Osteoblast (primary cell): ENCODE measurements at regions not wholly inside any gene's neighbourhood (a gene's known extent, or its start where the extent isn't known, plus 50 kb on each side); places are given as distances from the start of the nearest gene placed in this dataset.

Experiments
- DNase-seq: peaks from one replicate; pipeline ENCODE4 v3.0.0; 2011; ENCODE audit warnings: low spot score, mixed read lengths; ENCODE audit not compliant: insufficient read length; ENCODE audit errors: missing footprints
- H2AFZ ChIP-seq: 2 replicates; pipeline ENCODE4 v1.6.0; 2011; ENCODE audit warnings: mild to moderate bottlenecking, low read length
- H3K27ac ChIP-seq: 2 replicates; pipeline ENCODE4 v1.5.1; 2011; ENCODE audit warnings: mild to moderate bottlenecking, low read depth, low read length, moderate library complexity
- H3K27me3 ChIP-seq: 2 replicates; pipeline ENCODE4 v1.6.0; 2012; ENCODE audit warnings: mild to moderate bottlenecking, control low read depth, inconsistent platforms, low read length, moderate library complexity; ENCODE audit not compliant: insufficient read depth
- H3K36me3 ChIP-seq: 2 replicates; pipeline ENCODE4 v1.5.1; 2011; ENCODE audit warnings: mild to moderate bottlenecking, low read length, control low read depth, moderate library complexity; ENCODE audit not compliant: insufficient read depth
- H3K4me1 ChIP-seq: 2 replicates; pipeline ENCODE4 v1.5.1; 2011; ENCODE audit warnings: mild to moderate bottlenecking, low read length, control low read depth, moderate library complexity; ENCODE audit not compliant: insufficient read depth
- H3K4me2 ChIP-seq: 2 replicates; pipeline ENCODE4 v1.6.0; 2011; ENCODE audit warnings: mild to moderate bottlenecking, low read length; ENCODE audit not compliant: insufficient read depth
- H3K4me3 ChIP-seq: fragments of 200-600 bp; sonication (generic); 3 replicates; pipeline ENCODE4 v1.5.1; 2012; ENCODE audit warnings: mild to moderate bottlenecking, low read length, inconsistent platforms; ENCODE audit not compliant: insufficient read depth
- H3K79me2 ChIP-seq: 2 replicates; pipeline ENCODE4 v1.6.0; 2012; ENCODE audit warnings: mild to moderate bottlenecking, low read length, control low read depth, inconsistent platforms; ENCODE audit not compliant: insufficient read depth
- H3K9me3 ChIP-seq: 2 replicates; pipeline ENCODE4 v1.5.1; 2011; ENCODE audit warnings: low read depth, low read length, control low read depth
- H4K20me1 ChIP-seq: 2 replicates; pipeline ENCODE4 v1.6.0; 2012; ENCODE audit warnings: mild to moderate bottlenecking, low read length, control low read depth; ENCODE audit not compliant: insufficient read depth
- CTCF ChIP-seq: IDR thresholded peaks from 2 replicates; pipeline ENCODE4 v1.5.1; 2011; ENCODE audit warnings: mild to moderate bottlenecking, low read depth, low read length, moderate library complexity; ENCODE audit errors: extremely low read depth

GRCh38 chr15:81852411-81853149 is 193.2 kb downstream of the MEX3B start:
- Histone ChIP-seq H2AFZ (no peak overlapping the region), H3K36me3 (no peaks in the 10 kb centered on the region), H3K4me1 (no peaks in the 10 kb centered on the region), H3K9me3 (no peaks in the 10 kb centered on the region), H3K4me3 (no peak overlapping the region), H4K20me1 (no peaks in the 10 kb centered on the region), H3K4me2 (no peak overlapping the region), H3K27ac (no peak overlapping the region), H3K27me3 (no peaks in the 10 kb centered on the region), H3K79me2 (no peaks in the 10 kb centered on the region)
- no peak for TF ChIP-seq CTCF
- DNase-seq: no peak

- no peaks in the 10 kb centered on the region for H3K27me3 ChIP-seq
Observed at GRCh38 chr15:81851757-81852156, 194.1 kb downstream of the MEX3B start.

GRCh38 chr15:81851325-81851724 is 194.5 kb downstream of the MEX3B start:
- H3K79me2 ChIP-seq: no peaks in the 10 kb centered on the region
- no peaks in the 10 kb centered on the region for H4K20me1 ChIP-seq
- no peak overlapping the region for H3K4me2 ChIP-seq
- DNase-seq: peak; percentile 26
- H3K36me3 ChIP-seq: no peaks in the 10 kb centered on the region
- H3K9me3 ChIP-seq: no peaks in the 10 kb centered on the region
- H3K27me3 ChIP-seq: no peaks in the 10 kb centered on the region
- no peak overlapping the region for H2AFZ ChIP-seq
- no peak overlapping the region for H3K27ac ChIP-seq
- no peak overlapping the region for H3K4me3 ChIP-seq
- no peak for TF ChIP-seq CTCF
- H3K4me1 ChIP-seq: no peaks in the 10 kb centered on the region

More at GRCh38 chr15:81851757-81852156, 194.1 kb downstream of the MEX3B start:
- H4K20me1 ChIP-seq: no peaks in the 10 kb centered on the region
- H3K36me3 ChIP-seq: no peaks in the 10 kb centered on the region
- no peak overlapping the region for H3K27ac ChIP-seq
- H3K4me1 ChIP-seq: no peaks in the 10 kb centered on the region
- no peak overlapping the region for H2AFZ ChIP-seq
- DNase-seq: no peak
- H3K4me3 ChIP-seq: no peak overlapping the region
- H3K4me2 ChIP-seq: no peak overlapping the region
- no peak for TF ChIP-seq CTCF
- no peaks in the 10 kb centered on the region for H3K79me2 ChIP-seq
- H3K9me3 ChIP-seq: no peaks in the 10 kb centered on the region

GRCh38 chr15:81849289-81849688 is 196.5 kb downstream of the MEX3B start:
- no peak overlapping the region for H3K4me3 ChIP-seq
- no peaks in the 10 kb centered on the region for H3K27me3 ChIP-seq
- no peaks in the 10 kb centered on the region for H3K79me2 ChIP-seq
- no peak overlapping the region for H2AFZ ChIP-seq
- no peaks in the 10 kb centered on the region for H4K20me1 ChIP-seq
- H3K27ac ChIP-seq: no peak overlapping the region
- no peak overlapping the region for H3K4me2 ChIP-seq
- no peaks in the 10 kb centered on the region for H3K4me1 ChIP-seq
- no peak for DNase-seq
- TF ChIP-seq CTCF: no peak
- no peaks in the 10 kb centered on the region for H3K9me3 ChIP-seq
- H3K36me3 ChIP-seq: no peaks in the 10 kb centered on the region
